ENCODE measurements at regions not wholly inside any gene's neighbourhood (a gene's known extent, or its start where the extent isn't known, plus 50 kb on each side); places are given as distances from the start of the nearest gene placed in this dataset.

GRCh38 chr1:56183151-56183550 is 396.2 kb downstream of the PLPP3 start:
- DNase-seq (ENCODE audit: insufficient read length, low spot score) (no peak), FAIRE-seq (no peak)
- TF ChIP-seq SPI1 (IDR thresholded peaks at IDR 0.05; ENCODE audit: low read depth, low read length) (no peak), PAX5 (IDR thresholded peaks at IDR 0.05; ENCODE audit: insufficient read depth, low read length, severe bottlenecking) (no peak), POU2F2 (IDR thresholded peaks at IDR 0.05; ENCODE audit: low read depth, low read length) (no peak)

- no peak for FAIRE-seq
- no peak for DNase-seq (ENCODE audit: insufficient read length, low spot score)
Measured at GRCh38 chr1:56180520-56181190, 398.7 kb downstream of the PLPP3 start.

GRCh38 chr1:56179543-56179942 is 399.8 kb downstream of the PLPP3 start:
- no peak for FAIRE-seq

More at GRCh38 chr1:56180520-56181190, 398.7 kb downstream of the PLPP3 start:
- TF ChIP-seq POLR2A (IDR thresholded peaks at IDR 0.05; ENCODE audit: low read depth, low read length) (no peak), PAX5 (IDR thresholded peaks at IDR 0.05; ENCODE audit: insufficient read depth, low read length, severe bottlenecking) (no peak), POU2F2 (IDR thresholded peaks at IDR 0.05; ENCODE audit: low read depth, low read length) (no peak), SPI1 (IDR thresholded peaks at IDR 0.05; ENCODE audit: low read depth, low read length) (no peak), TAF1 (IDR thresholded peaks at IDR 0.05; ENCODE audit: low read depth, low read length) (no peak), POLR2AphosphoS5 (IDR thresholded peaks at IDR 0.05; ENCODE audit: low read depth, low read length) (no peak)

GRCh38 chr1:56175211-56175610 is 404.2 kb downstream of the PLPP3 start:
- TF ChIP-seq POLR2A (IDR thresholded peaks at IDR 0.05; ENCODE audit: low read depth, low read length): no peak
- no peak for TF ChIP-seq PAX5 (IDR thresholded peaks at IDR 0.05; ENCODE audit: insufficient read depth, low read length, severe bottlenecking)
- no peak for TF ChIP-seq POLR2AphosphoS5 (IDR thresholded peaks at IDR 0.05; ENCODE audit: low read depth, low read length)
- no peak for TF ChIP-seq SPI1 (IDR thresholded peaks at IDR 0.05; ENCODE audit: low read depth, low read length)
- TF ChIP-seq TAF1 (IDR thresholded peaks at IDR 0.05; ENCODE audit: low read depth, low read length): no peak
- no peak for FAIRE-seq
- no peak for DNase-seq (ENCODE audit: insufficient read length, low spot score)

More at GRCh38 chr1:56179543-56179942, 399.8 kb downstream of the PLPP3 start:
- DNase-seq (ENCODE audit: insufficient read length, low spot score): no peak
- no peak for TF ChIP-seq SPI1 (IDR thresholded peaks at IDR 0.05; ENCODE audit: low read depth, low read length)
- no peak for TF ChIP-seq POLR2A (IDR thresholded peaks at IDR 0.05; ENCODE audit: low read depth, low read length)
- TF ChIP-seq POLR2AphosphoS5 (IDR thresholded peaks at IDR 0.05; ENCODE audit: low read depth, low read length): no peak
- no peak for TF ChIP-seq TAF1 (IDR thresholded peaks at IDR 0.05; ENCODE audit: low read depth, low read length)
- TF ChIP-seq POU2F2 (IDR thresholded peaks at IDR 0.05; ENCODE audit: low read depth, low read length): no peak
- no peak for TF ChIP-seq PAX5 (IDR thresholded peaks at IDR 0.05; ENCODE audit: insufficient read depth, low read length, severe bottlenecking)

- DNase-seq (ENCODE audit: insufficient read length, low spot score) (no peak), FAIRE-seq (no peak)
- TF ChIP-seq PAX5 (IDR thresholded peaks at IDR 0.05; ENCODE audit: insufficient read depth, low read length, severe bottlenecking): no peak
- TF ChIP-seq TAF1 (IDR thresholded peaks at IDR 0.05; ENCODE audit: low read depth, low read length): no peak
- no peak for TF ChIP-seq POU2F2 (IDR thresholded peaks at IDR 0.05; ENCODE audit: low read depth, low read length)
- TF ChIP-seq SPI1 (IDR thresholded peaks at IDR 0.05; ENCODE audit: low read depth, low read length): no peak
Measured at GRCh38 chr1:56174176-56174885, 405.0 kb downstream of the PLPP3 start.

- TF ChIP-seq POLR2AphosphoS5 (IDR thresholded peaks at IDR 0.05; ENCODE audit: low read depth, low read length) (no peak), SPI1 (IDR thresholded peaks at IDR 0.05; ENCODE audit: low read depth, low read length) (no peak)
- FAIRE-seq: no peak
- no peak for DNase-seq (ENCODE audit: insufficient read length, low spot score)
Measured at GRCh38 chr1:56173736-56174135, 405.6 kb downstream of the PLPP3 start.

GRCh38 chr1:56171670-56172069 is 407.7 kb downstream of the PLPP3 start:
- no peak for TF ChIP-seq SPI1 (IDR thresholded peaks at IDR 0.05; ENCODE audit: low read depth, low read length)
- no peak for TF ChIP-seq POLR2A (IDR thresholded peaks at IDR 0.05; ENCODE audit: low read depth, low read length)
- no peak for TF ChIP-seq PAX5 (IDR thresholded peaks at IDR 0.05; ENCODE audit: insufficient read depth, low read length, severe bottlenecking)
- TF ChIP-seq POLR2AphosphoS5 (IDR thresholded peaks at IDR 0.05; ENCODE audit: low read depth, low read length): no peak
- no peak for TF ChIP-seq TAF1 (IDR thresholded peaks at IDR 0.05; ENCODE audit: low read depth, low read length)
- no peak for TF ChIP-seq POU2F2 (IDR thresholded peaks at IDR 0.05; ENCODE audit: low read depth, low read length)
- FAIRE-seq (no peak), DNase-seq (ENCODE audit: insufficient read length, low spot score) (no peak)

GRCh38 chr1:56170784-56171320 is 408.5 kb downstream of the PLPP3 start:
- FAIRE-seq (no peak), DNase-seq (ENCODE audit: insufficient read length, low spot score) (no peak)
- no peak for TF ChIP-seq SPI1 (IDR thresholded peaks at IDR 0.05; ENCODE audit: low read depth, low read length)
- TF ChIP-seq TAF1 (IDR thresholded peaks at IDR 0.05; ENCODE audit: low read depth, low read length): no peak
- TF ChIP-seq POLR2AphosphoS5 (IDR thresholded peaks at IDR 0.05; ENCODE audit: low read depth, low read length): no peak
- TF ChIP-seq POU2F2 (IDR thresholded peaks at IDR 0.05; ENCODE audit: low read depth, low read length): no peak
- TF ChIP-seq POLR2A (IDR thresholded peaks at IDR 0.05; ENCODE audit: low read depth, low read length): no peak
- TF ChIP-seq PAX5 (IDR thresholded peaks at IDR 0.05; ENCODE audit: insufficient read depth, low read length, severe bottlenecking): no peak

GRCh38 chr1:56169856-56170255 is 409.5 kb downstream of the PLPP3 start:
- TF ChIP-seq SPI1 (IDR thresholded peaks at IDR 0.05; ENCODE audit: low read depth, low read length) (no peak), POU2F2 (IDR thresholded peaks at IDR 0.05; ENCODE audit: low read depth, low read length) (no peak), PAX5 (IDR thresholded peaks at IDR 0.05; ENCODE audit: insufficient read depth, low read length, severe bottlenecking) (no peak), POLR2AphosphoS5 (IDR thresholded peaks at IDR 0.05; ENCODE audit: low read depth, low read length) (no peak), POLR2A (IDR thresholded peaks at IDR 0.05; ENCODE audit: low read depth, low read length) (no peak), TAF1 (IDR thresholded peaks at IDR 0.05; ENCODE audit: low read depth, low read length) (no peak)
- DNase-seq (ENCODE audit: insufficient read length, low spot score) (no peak), FAIRE-seq (no peak)
